Activated CD4-positive, alpha-beta T cell treated with anti-CD3 and anti-CD28 coated beads for 4 hours (primary cell): ENCODE measurements at regions not wholly inside any gene's neighbourhood (a gene's known extent, or its start where the extent isn't known, plus 50 kb on each side); places are given as distances from the start of the nearest gene placed in this dataset.
"Not testable (repeated sequence)": the region's sequence is repeated elsewhere in the genome, so short reads cannot be mapped to it uniquely, and the experiment has no call there.

ENCODE experiments used
- DNase-seq, 2 donors: peaks; one replicate each; pipeline ENCODE4 v3.0.0-alpha.2; 2020

- DNase-seq, result no peak
These were observed 861.1 kb downstream of the TYW1 start for GRCh38 chr7:67857698-67858097.

- DNase-seq, result no peak
These were observed 862.3 kb downstream of the TYW1 start for GRCh38 chr7:67858931-67859330.

GRCh38 chr7:67863911-67864310, 867.3 kb downstream of the TYW1 start:
- no peak for DNase-seq

- DNase-seq, result no peak
These were observed 869.4 kb downstream of the TYW1 start for GRCh38 chr7:67866054-67866453.

DNA sequence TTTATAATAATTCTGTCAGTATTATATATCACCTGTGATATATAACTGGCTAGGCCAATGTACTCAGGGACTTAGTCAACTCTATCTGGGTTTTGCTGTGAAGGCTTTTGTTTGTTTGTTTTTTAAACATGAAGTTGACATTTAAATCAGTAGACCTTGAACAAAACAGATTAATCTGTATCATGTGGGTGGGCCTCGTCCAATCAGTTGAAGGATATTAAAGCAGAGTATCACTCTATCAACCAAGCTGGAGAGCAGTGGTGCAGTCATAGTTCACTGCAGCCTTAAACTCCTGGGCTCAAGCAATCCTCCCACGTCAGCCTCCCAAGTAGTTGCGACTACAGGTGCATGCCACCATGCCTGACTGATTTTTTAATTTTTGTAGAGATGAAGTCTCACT, 870.2 kb downstream of the TYW1 start:
- no peak for DNase-seq

DNA sequence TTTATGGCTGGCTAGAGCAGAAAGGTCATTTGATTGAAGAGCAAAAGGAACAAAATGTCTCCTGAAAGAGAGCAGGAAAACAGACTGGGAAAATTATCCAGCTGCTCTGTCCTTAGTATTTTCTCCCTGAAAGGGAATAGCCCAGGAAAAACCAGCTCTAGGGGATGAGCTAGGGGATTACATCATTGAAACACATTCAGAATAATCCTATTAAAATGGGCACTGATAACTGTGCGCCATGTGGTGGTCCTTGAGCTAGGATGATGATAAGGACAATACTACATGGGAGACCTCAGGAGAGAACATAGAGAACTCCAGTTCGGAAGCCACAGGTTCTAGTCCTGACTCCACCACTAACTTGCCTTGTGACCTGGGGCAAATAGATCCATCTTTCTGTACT, 873.8 kb downstream of the TYW1 start:
- no peak for DNase-seq

DNA sequence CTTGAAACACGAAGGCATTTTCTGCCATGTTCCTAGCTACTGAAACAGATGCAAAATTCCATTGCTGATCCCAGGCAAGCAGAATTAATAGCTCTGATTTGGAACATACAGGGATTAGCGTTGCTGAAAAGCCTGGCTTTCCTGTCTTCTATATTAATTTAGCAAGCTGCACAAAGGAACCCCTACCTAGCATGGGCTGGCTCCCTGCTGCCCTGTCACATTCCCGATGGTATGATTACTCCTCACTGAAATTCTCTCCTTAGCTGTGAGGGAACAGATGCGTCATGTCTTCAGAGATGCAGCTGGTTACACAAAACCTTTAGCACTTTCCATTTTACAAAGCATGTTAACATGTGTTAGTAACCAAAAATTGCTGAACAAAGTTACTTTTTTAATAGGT, 878.9 kb downstream of the TYW1 start:
- no peak for DNase-seq

DNA sequence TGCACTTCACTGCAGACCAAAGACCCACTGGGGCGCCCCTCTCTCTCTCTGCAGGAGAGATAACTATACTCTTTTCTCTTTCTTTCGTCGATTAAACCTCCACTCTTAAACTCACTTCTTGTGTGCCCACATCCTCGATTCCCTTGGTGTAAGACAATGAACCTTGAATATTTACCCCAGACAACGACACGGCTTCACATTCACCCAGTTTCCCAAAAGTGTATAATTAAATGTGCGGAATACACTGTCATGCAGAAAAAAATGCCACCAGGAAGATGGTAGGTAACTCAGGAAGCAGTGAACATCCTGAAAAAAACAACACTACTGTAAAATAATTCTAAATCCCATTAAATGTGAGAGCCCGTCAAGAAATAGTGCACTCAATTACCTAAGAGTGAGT, 882.2 kb downstream of the TYW1 start:
- no peak for DNase-seq

DNA sequence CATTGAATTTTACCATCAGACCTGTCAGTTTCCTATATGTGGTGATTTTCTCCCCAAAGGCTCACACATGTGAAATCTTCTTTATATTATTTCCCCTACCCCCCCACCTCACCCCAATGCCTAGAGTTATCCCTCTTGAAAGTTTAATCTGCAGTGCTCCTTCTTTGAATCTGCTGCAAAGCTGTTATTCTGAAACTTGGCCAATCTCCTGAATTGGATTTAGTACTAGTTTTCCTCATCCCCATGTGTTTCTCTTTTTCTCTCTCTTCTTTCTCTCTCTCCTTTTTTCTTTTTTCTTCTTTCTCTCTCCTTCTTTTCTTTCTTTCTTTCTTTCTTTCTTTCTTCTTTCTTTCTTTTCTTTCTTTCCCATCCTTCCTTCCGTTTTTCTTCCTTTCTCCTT, 886.2 kb downstream of the TYW1 start:
- DNase-seq, result no peak

DNA sequence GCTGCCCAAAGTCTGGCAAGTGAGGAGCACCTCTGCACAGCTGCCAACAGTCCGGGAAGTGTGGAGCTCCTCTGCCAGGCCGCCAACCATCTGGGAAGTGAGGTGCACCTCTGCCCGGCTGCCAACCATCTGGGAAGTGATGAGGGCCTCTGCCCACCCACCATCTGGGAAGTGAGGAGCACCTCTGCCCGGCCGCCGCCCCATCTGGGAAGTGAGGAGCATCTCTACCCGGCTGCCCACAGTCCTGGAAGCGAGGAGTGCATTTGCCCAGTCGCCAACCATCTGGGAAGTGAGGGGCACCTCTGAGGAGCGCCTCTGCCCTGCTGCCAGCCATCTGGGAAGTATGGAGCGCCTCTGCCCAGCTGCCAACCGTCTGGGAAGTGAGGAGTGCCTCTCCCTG, 893.7 kb downstream of the TYW1 start:
- no peak for DNase-seq

GRCh38 chr7:67894746-67895145, 898.1 kb downstream of the TYW1 start:
- no peak for DNase-seq

GRCh38 chr7:67896721-67897120, 900.1 kb downstream of the TYW1 start:
- DNase-seq, result no peak

DNA sequence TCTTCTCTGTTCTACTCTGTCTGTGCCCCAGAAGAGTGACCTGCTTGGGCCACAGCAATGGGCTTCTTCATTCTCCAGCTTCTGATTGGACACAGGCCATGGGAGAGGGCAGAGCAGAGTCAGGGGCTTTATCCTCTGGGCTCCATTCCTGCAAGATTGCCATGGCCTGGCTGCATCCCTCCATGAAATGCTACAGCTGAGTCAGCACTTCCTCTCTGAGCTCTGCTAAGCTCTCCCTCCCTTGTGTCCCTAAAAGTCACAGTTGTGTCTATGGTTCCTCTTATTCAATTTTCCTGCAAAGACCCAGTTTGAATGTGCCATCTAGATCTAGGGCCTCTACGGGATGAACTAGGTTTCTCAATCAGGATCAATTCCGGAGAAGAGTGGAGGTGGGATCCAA, 903.8 kb downstream of the TYW1 start:
- no peak for DNase-seq

- DNase-seq, result no peak
These were observed 905.3 kb downstream of the TYW1 start for GRCh38 chr7:67901808-67902480.

DNA sequence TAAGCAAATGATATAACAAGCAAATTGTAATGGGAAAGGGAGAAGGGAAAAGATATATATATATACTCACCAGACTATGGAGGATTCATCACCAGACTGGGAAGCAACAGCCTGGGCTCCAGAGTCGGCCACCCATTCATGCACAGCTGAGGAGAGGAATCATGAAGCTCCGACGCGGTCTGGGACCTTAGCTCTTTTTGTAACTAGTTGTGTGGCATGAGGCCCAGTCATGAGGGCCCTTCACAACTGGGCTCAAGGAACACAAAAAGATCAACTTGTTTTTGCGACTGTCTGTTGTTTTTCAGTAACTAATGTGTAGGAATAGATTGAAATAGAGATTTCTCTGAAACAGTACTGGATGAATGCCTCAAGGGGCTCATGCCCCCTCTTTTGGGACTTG, 911.2 kb downstream of the TYW1 start:
- DNase-seq, result no peak

DNA sequence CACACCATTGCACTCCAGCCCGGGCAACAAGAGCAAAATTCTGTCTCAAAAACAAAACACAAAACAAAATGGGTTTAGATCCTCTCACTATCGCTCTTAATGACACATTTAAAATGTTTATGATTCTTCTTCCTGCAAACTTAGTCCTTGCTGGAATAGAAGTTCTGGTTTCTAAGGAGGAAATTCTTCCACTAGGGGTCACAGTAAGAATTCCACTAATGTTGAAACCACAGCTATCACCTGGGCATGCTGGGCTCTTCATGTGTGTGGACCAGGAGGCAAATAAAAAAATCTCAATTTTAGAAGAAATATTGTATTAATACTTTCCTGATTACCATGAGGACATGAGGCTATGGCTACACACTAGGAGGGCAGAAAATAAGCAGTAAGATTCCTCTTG, 915.8 kb downstream of the TYW1 start:
- no peak for DNase-seq

DNA sequence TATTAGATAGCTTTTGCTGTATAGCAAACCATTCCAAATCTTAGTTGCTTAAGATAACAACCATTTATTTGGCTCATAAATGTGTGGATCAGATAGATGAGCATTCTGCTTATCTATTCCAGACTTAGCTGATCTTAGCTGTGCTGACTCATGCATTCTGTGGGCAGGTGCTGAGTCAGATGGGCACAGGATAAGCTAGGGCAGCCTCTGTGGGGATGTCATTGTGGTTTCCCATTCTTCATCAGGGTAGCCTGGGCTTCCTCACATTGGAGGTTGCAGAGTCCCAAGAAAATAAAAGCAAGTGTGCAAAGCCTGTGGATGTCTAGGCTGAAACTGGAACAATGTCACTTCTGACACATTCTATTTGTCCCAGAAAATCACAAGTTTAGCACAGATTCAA, 917.0 kb downstream of the TYW1 start:
- no peak for DNase-seq

DNA sequence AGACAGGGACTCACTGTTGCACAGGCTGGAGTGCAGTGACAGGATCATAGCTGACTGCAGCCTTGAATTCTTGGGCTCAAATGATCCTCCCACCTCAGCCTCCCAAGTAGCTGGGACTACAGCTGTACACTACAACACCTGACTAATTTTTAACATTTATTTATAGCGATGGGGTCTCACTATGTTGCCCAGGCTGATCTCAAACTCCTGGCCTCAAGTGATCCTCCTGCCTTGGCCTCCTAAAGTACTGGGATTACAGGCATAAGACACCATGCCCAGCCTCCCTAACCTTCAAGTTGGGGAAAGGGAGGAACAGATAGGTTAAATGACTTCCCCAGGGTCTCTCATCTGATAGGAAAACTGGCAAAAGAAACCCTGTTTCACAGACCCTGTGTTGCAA, 919.5 kb downstream of the TYW1 start:
- DNase-seq, result not testable (repeated sequence)

DNA sequence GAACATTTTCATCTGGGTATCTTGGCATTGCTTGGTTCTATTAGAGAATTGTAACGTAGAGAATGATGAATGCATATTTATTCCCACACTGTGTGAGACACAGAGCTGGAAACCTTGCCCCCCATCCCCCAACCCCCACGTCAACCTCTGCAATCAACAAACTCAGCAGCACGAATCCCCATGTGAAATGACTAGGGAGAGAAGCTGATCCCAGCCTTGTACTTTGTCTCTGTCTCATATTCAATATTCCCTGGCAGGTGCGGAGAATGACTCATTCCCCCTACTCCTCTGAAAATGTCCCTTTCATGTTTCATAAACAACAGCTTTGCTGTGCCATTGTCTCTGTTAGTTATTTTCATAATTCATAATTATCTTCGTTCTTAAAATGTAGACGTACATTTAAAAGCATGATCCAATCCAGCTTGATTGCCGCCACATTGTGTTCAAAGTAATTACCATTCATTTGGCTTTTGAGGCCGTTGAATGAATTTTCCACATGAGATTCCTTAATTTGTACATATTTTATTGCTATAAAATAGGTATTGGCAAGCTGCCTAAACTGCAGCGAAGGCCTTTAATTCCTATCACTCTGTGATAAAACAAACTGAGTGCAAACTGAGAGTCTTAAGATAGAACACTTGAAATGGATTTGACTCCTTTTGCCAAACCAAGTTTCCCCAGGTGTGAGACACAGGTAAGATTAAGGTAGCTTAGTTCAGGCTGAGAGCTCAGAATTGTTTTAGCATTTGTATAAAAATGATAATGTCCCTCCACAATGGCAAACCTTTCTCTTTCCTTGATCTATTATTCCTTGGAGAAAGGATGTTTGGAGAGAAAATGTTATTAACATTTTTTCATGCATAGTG, 920.2 kb downstream of the TYW1 start:
- DNase-seq, result no peak

GRCh38 chr7:67917437-67917755, 920.8 kb downstream of the TYW1 start:
- no peak for DNase-seq

DNA sequence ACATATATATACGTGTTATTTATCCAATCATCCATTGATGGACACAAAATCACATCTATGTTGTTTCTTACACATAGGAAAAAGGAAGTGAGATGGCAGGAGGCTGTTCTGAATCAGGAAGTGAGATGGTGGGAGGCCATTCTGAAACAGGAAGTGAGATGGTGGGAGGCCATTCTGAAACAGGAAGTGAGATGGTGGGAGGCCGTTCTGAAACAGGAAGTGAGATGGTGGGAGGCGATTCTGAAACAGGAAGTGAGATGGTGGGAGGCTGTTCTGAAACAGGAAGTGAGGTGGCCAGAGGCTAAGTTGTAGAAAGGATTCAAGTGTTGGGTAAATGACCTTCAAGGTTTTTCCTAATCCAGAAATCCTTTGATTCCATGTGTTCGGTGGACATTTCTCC, 921.5 kb downstream of the TYW1 start:
- no peak for DNase-seq

- no peak for DNase-seq
These were observed 926.7 kb downstream of the TYW1 start for GRCh38 chr7:67923286-67923685.

GRCh38 chr7:67928141-67928540, 931.5 kb downstream of the TYW1 start:
- DNase-seq, result no peak

GRCh38 chr7:67936447-67936846, 939.8 kb downstream of the TYW1 start:
- not testable (repeated sequence) for DNase-seq

DNA sequence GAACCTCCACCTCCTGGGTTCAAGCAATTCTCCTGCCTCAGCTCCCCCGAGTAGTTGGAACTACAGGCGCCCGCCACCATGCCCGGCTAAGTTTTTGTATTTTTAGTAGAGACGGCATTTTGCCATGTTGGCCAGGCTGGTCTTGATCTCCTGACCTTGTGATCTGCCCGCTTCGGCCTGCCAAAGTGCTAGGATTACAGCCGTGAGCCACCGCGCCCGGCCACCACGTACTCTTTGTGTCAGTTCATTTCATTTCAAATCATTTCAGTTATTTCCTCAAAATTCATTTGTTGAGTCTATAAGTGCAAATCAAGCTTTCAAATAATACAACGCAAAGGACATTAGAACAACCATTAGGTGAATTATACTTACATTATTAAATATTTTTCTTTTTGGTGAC, 943.8 kb downstream of the TYW1 start:
- DNase-seq, result no peak
